Choroid plexus epithelial cell (primary cell): ENCODE measurements at regions not wholly inside any gene's neighbourhood (a gene's known extent, or its start where the extent isn't known, plus 50 kb on each side); places are given as distances from the start of the nearest gene placed in this dataset.

ENCODE experiments used
- DNase-seq: peaks from one replicate; pipeline ENCODE4 v3.0.0-alpha.2; 2010; ENCODE audit warnings: low read depth
- H3K4me3 ChIP-seq: 2 replicates; pipeline ENCODE4 v1.5.1; 2011; ENCODE audit warnings: low read depth, mild to moderate bottlenecking, control low read depth, low read length, moderate library complexity
- TF ChIP-seq, protein P1 (sequence below): conservative IDR thresholded peaks from 2 replicates; pipeline ENCODE4 v1.5.1; 2011; ENCODE audit warnings: low read depth, mild to moderate bottlenecking, control low read depth, inconsistent platforms, low read length, moderate library complexity

DNA sequence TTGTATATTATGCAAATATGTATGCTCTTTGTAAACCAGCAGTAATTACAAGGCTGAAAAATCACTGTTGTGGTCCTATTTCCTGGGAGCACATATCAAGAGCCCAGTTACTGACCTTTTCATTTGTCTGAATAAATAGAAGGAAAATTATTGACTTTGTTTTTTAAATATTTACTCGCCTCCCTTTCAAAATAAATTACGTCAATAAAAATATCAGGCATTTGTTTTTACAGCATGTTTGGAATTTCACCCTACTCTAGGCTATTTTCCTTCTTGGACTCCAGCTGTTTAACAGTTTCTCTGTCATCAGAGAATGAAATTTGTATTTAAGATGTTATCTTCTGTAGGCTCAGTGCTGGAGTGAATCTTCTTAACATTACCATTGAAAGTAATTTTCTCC is 59.9 kb upstream of the LRATD1 start:
- no peak overlapping the region for H3K4me3 ChIP-seq
- no peak for DNase-seq
- TF ChIP-seq, protein P1, sequence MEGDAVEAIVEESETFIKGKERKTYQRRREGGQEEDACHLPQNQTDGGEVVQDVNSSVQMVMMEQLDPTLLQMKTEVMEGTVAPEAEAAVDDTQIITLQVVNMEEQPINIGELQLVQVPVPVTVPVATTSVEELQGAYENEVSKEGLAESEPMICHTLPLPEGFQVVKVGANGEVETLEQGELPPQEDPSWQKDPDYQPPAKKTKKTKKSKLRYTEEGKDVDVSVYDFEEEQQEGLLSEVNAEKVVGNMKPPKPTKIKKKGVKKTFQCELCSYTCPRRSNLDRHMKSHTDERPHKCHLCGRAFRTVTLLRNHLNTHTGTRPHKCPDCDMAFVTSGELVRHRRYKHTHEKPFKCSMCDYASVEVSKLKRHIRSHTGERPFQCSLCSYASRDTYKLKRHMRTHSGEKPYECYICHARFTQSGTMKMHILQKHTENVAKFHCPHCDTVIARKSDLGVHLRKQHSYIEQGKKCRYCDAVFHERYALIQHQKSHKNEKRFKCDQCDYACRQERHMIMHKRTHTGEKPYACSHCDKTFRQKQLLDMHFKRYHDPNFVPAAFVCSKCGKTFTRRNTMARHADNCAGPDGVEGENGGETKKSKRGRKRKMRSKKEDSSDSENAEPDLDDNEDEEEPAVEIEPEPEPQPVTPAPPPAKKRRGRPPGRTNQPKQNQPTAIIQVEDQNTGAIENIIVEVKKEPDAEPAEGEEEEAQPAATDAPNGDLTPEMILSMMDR, result no peak

DNA sequence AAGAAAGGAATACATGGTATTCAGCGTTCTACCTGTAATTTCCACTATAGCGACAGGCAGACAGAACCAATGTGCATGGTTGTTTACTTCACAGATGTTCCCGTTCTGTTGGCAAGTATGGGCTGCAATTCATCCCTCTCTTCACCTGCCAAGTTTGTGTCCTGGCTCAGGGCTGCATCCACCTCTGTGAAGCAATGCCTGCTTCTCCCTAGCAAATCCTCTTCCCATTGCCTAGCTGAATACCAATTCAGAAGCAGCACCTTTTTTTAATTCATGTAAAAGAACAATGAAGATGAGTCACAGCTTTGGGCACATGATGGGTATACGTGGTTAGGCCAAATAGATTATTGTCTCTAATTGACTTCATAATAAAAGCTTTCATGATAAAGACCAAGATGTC is 54.7 kb upstream of the LRATD1 start:
- no peak for DNase-seq
- no peak overlapping the region for H3K4me3 ChIP-seq
- TF ChIP-seq, protein P1, result no peak
